ENCODE measurements at regions not wholly inside any gene's neighbourhood (a gene's known extent, or its start where the extent isn't known, plus 50 kb on each side); places are given as distances from the start of the nearest gene placed in this dataset.

- TF ChIP-seq FOXM1 (IDR thresholded peaks at IDR 0.05; ENCODE audit: borderline replicate concordance) (no peak), HDGF (IDR thresholded peaks at IDR 0.05; ENCODE audit: borderline replicate concordance) (no peak), SP1 (IDR thresholded peaks at IDR 0.05) (no peak), PKNOX1 (IDR thresholded peaks at IDR 0.05) (no peak), ELF4 (IDR thresholded peaks at IDR 0.05) (no peak), TARDBP (IDR thresholded peaks at IDR 0.05) (no peak), BHLHE40 (IDR thresholded peaks at IDR 0.05; ENCODE audit: borderline replicate concordance) (no peak), ZNF384 (IDR thresholded peaks at IDR 0.05) (no peak), SUZ12 (IDR thresholded peaks at IDR 0.05) (no peak), CTBP1 (IDR thresholded peaks at IDR 0.05; ENCODE audit: borderline replicate concordance) (no peak), FOXA1 (IDR thresholded peaks at IDR 0.05) (no peak), L3MBTL2 (conservative IDR thresholded peaks at IDR 0.05) (no peak)
Observed at GRCh38 chr12:115828168-115828567, 449.3 kb downstream of the MED13L start.
